Sigmoid colon (tissue), 6 donors: ENCODE measurements at regions not wholly inside any gene's neighbourhood (a gene's known extent, or its start where the extent isn't known, plus 50 kb on each side); places are given as distances from the start of the nearest gene placed in this dataset.
"Not testable (repeated sequence)": the region's sequence is repeated elsewhere in the genome, so short reads cannot be mapped to it uniquely, and the experiment has no call there.

ENCODE experiments used
- DNase-seq: peaks from one replicate; pipeline ENCODE4 v3.0.0-alpha.2; 2019
- H3K27ac ChIP-seq, 4 donors: fragments of 200-600 bp; sonication (generic); one replicate each; pipeline ENCODE4 v1.5.1; 2016 to 2019; ENCODE audit warnings: mild to moderate bottlenecking in 1 of 4
- H3K27me3 ChIP-seq, 3 donors: fragments of 200-600 bp; sonication (generic); one replicate each; pipeline ENCODE4 v1.5.1; 2019; ENCODE audit warnings: mild to moderate bottlenecking in 1 of 3
- H3K36me3 ChIP-seq, 4 donors: fragments of 200-600 bp; sonication (generic); one replicate each; pipeline ENCODE4 v1.5.1; 2016 to 2019
- H3K4me1 ChIP-seq, 4 donors: fragments of 200-600 bp; sonication (generic); one replicate each; pipeline ENCODE4 v1.5.1; 2017 to 2019
- H3K4me3 ChIP-seq, 4 donors: fragments of 200-600 bp; sonication (generic); one replicate each; pipeline ENCODE4 v1.5.1; 2017 to 2019; ENCODE audit warnings: mild to moderate bottlenecking in 2 of 4, moderate library complexity in 1 of 4
- H3K9me3 ChIP-seq, 4 donors: fragments of 200-600 bp in 3 of 4; sonication (generic) in 3 of 4; one replicate each; pipeline versions ENCODE4 v1.5.1 to v1.6.1; 2013 to 2019
- EP300 ChIP-seq, 4 donors: sonication (generic); formaldehyde crosslinking; IDR thresholded peaks; one replicate each; pipeline ENCODE4 v1.6.1; 2017; ENCODE audit warnings: antibody characterized with exemption in 4 of 4
- POLR2A ChIP-seq, 2 donors: fragments of 450-650 bp; IDR thresholded peaks; one replicate each; pipeline ENCODE4 v1.6.1; 2016; ENCODE audit warnings: antibody characterized with exemption in 2 of 2, mild to moderate bottlenecking in 2 of 2, moderate library complexity in 2 of 2
- POLR2AphosphoS5 ChIP-seq, 4 donors: sonication (generic); formaldehyde crosslinking; IDR thresholded peaks; one replicate each; pipeline ENCODE4 v1.6.1; 2017; ENCODE audit warnings: antibody characterized with exemption in 4 of 4
- WGBS, 2 donors: extraction: QIAGEN DNeasy Blood & Tissue Kit; methylation state at CpG; one replicate each; pipeline ENCODE4 v1.1.7; 2013; 5-methylcytosine and 5-hydroxymethylcytosine counted together
- intact Hi-C: fragments of 100-400 bp; cut with DNase I; formaldehyde crosslinking; loops from one replicate; pipeline ENCODE4 v1.15.1; 2023
- TF ChIP-seq, protein P1 (sequence below), 4 experiments: fragments of 450-650 bp in 3 of 4; fragments of 200-600 bp in 1 of 4; IDR thresholded peaks; one replicate each; pipeline ENCODE4 v1.5.1; 2016 to 2019; ENCODE audit warnings: antibody characterized with exemption in 4 of 4, mild to moderate bottlenecking in 3 of 4, moderate library complexity in 2 of 4
- donor health status: healthy with polysubstance abuse.
- donor health status: healthy.

DNA sequence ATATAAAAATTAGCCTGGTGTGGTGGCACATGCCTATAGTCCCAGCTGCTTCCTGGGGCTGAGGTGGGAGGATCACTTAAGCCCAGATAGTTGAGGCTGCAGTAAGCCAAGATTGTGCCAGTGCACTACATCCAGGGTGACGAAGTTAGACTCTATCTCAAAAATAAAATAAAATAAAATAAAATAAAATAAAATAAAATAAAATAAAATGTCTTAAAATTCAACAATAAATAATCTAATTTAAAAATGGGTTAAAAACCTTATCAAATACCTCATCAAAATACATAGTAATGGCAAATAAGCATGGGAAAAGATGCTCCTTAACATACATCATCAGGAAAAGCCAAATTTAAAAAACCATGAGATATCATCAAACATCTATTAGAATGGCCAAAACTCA, 760.2 kb upstream of the AGA start:
- no peak overlapping the region for H3K27ac ChIP-seq
- H3K4me3 ChIP-seq: no peak overlapping the region
- H3K4me1 ChIP-seq: no peaks in the 10 kb centered on the region
- 64 to 95% methylated on average over 1 of the region's 1 CpG for WGBS, 2 donors
- H3K36me3 ChIP-seq: no peaks in the 10 kb centered on the region
- no peaks in the 10 kb centered on the region for H3K27me3 ChIP-seq
- DNase-seq: no peak
- TF ChIP-seq POLR2AphosphoS5 (IDR thresholded peaks at IDR 0.05) (no peak), POLR2A (IDR thresholded peaks at IDR 0.05) (no peak), EP300 (IDR thresholded peaks at IDR 0.05) (no peak)
- TF ChIP-seq, protein P1, sequence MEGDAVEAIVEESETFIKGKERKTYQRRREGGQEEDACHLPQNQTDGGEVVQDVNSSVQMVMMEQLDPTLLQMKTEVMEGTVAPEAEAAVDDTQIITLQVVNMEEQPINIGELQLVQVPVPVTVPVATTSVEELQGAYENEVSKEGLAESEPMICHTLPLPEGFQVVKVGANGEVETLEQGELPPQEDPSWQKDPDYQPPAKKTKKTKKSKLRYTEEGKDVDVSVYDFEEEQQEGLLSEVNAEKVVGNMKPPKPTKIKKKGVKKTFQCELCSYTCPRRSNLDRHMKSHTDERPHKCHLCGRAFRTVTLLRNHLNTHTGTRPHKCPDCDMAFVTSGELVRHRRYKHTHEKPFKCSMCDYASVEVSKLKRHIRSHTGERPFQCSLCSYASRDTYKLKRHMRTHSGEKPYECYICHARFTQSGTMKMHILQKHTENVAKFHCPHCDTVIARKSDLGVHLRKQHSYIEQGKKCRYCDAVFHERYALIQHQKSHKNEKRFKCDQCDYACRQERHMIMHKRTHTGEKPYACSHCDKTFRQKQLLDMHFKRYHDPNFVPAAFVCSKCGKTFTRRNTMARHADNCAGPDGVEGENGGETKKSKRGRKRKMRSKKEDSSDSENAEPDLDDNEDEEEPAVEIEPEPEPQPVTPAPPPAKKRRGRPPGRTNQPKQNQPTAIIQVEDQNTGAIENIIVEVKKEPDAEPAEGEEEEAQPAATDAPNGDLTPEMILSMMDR (IDR thresholded peaks at IDR 0.05): no peak
- no peaks in the 10 kb centered on the region for H3K9me3 ChIP-seq
- intact Hi-C loops: no loop called here

DNA sequence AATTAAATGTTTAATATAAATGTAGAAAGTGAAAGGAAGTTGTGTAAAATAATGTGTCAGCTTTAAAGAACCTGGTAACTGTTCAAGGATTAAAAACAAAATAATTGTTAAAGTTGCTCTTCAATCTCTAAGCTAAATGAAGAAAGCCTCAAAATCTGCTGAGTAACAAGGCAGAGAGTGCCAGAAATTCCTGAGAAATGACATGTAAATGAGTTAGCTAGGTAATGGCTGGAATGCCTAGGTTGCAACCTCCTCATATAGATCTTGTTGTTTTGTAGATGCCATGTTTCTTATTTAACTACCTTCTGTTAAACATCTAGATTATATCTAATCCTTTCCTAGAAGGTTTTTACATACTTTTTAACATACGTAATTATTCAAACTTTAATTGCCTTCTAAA, 763.6 kb upstream of the AGA start:
- no peaks in the 10 kb centered on the region for H3K4me1 ChIP-seq
- no peak overlapping the region for H3K4me3 ChIP-seq
- 90 to 91% methylated on average over 1 of the region's 1 CpG for WGBS, 2 donors
- TF ChIP-seq POLR2AphosphoS5 (IDR thresholded peaks at IDR 0.05): no peak
- intact Hi-C loops: no loop called here
- DNase-seq: no peak
- H3K9me3 ChIP-seq: no peaks in the 10 kb centered on the region
- H3K36me3 ChIP-seq: no peaks in the 10 kb centered on the region
- H3K27me3 ChIP-seq: no peaks in the 10 kb centered on the region
- H3K27ac ChIP-seq: no peak overlapping the region

DNA sequence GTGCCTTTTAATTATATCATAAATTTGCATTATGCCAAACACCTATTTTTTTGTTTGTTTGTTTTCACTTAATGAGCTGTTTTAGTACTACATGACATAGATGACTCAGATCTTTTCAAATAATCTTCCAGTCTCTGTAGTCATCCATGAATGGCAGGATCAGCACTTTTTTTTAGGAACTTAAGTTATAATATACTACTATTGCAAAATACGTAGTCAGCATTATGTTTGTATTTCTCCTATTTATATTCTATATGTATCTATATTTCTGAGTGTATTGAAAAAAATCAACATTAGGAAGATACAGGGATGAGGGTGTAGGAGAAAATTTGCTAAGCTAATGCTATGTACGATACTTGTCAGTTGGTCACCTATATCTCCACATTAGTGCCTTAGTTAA, 773.1 kb upstream of the AGA start:
- no peaks in the 10 kb centered on the region for H3K36me3 ChIP-seq
- H3K4me1 ChIP-seq: no peaks in the 10 kb centered on the region
- H3K4me3 ChIP-seq: no peak overlapping the region
- no peak overlapping the region for H3K27ac ChIP-seq
- H3K27me3 ChIP-seq: no peaks in the 10 kb centered on the region
- intact Hi-C loops: no loop called here
- 87 to 94% methylated on average over 2 of the region's 2 CpGs for WGBS, 2 donors
- H3K9me3 ChIP-seq: no peaks in the 10 kb centered on the region
- DNase-seq: no peak
- TF ChIP-seq EP300 (IDR thresholded peaks at IDR 0.05) (no peak), POLR2A (IDR thresholded peaks at IDR 0.05) (no peak), POLR2AphosphoS5 (IDR thresholded peaks at IDR 0.05) (no peak)
- TF ChIP-seq, protein P1 (IDR thresholded peaks at IDR 0.05): no peak

DNA sequence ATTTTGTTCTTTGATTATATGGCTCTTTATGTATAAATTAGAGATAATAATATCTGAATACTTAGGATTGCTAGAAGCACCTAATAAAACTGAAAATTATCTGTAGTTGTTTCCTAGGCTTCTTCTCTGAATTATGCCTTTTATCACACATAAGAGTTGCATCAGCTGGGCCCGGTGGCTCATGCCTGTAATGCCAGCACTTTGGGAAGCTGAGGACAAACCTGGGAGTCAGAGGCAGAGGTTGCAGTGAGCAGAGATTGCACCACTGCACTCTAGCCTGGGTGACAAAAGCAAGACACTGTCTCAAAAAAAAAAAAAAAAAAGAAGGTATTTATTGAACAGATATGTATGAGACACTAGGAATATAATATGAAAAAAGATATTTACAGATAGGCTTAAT, 773.5 kb upstream of the AGA start:
- WGBS, 2 donors: 83 to 86% methylated on average over 1 of the region's 1 CpG

DNA sequence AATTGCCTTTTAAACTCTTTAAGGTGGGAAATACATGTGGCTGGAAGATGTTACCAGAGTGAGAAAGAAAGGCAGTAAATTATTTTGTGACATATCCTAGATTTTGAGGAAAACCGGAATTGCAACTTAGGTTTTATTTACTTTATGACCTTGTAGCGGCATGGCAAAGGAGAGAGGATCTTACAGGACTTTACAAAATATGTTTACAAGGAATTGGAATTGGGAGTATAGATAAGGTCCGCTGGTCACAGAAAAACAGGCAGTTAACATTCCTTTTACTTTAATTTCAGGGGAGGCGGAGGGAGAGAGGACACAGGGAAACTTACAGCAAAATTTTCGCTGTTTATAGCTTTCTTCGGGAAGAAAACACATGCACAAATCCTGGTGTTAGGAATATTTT, 784.2 kb upstream of the AGA start:
- intact Hi-C loops, H3K36me3 ChIP-seq, H3K27me3 ChIP-seq, H3K9me3 ChIP-seq, DNase-seq, H3K27ac ChIP-seq, H3K4me3 ChIP-seq, H3K4me1 ChIP-seq: not testable (repeated sequence)
- WGBS, 2 donors: 17 to 56% methylated on average over 5 to 6 of the region's 6 CpGs

More for the DNA sequence above, 773.5 kb upstream of the AGA start:
- no peak for DNase-seq
- H3K27ac ChIP-seq: no peak overlapping the region
- H3K36me3 ChIP-seq: no peaks in the 10 kb centered on the region
- H3K4me3 ChIP-seq: no peak overlapping the region
- TF ChIP-seq EP300 (IDR thresholded peaks at IDR 0.05): no peak
- TF ChIP-seq, protein P1 (IDR thresholded peaks at IDR 0.05): no peak
- TF ChIP-seq POLR2A (IDR thresholded peaks at IDR 0.05): no peak
- no peak for TF ChIP-seq POLR2AphosphoS5 (IDR thresholded peaks at IDR 0.05)
- intact Hi-C loops: no loop called here
- H3K9me3 ChIP-seq: no peaks in the 10 kb centered on the region
- no peaks in the 10 kb centered on the region for H3K27me3 ChIP-seq
- H3K4me1 ChIP-seq: no peaks in the 10 kb centered on the region

DNA sequence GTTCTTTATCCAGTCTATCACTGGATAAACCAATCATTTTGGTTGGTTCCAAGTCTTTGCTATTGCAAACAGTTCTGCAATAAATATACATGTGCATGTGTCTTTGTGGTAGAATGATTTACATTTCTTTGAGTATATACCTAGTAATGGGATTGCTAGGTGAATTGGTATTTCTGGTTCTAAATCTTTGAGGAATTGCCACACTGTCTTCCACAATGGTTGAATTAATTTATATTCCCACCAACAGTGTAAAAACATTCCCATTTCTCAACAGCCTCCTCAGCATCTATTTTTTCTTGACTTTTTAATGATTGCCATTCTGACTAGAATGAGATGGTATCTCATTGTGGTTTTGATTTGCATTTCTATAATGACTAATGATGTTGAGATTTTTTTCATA, 791.7 kb upstream of the AGA start:
- intact Hi-C loops: no loop called here
- H3K27me3 ChIP-seq: no peaks in the 10 kb centered on the region
- DNase-seq: no peak
- H3K9me3 ChIP-seq: no peaks in the 10 kb centered on the region
- no peak overlapping the region for H3K27ac ChIP-seq
- no peak overlapping the region for H3K4me3 ChIP-seq
- TF ChIP-seq POLR2AphosphoS5 (IDR thresholded peaks at IDR 0.05) (no peak), EP300 (IDR thresholded peaks at IDR 0.05) (no peak), POLR2A (IDR thresholded peaks at IDR 0.05) (no peak)
- TF ChIP-seq, protein P1 (IDR thresholded peaks at IDR 0.05): no peak
- no peaks in the 10 kb centered on the region for H3K4me1 ChIP-seq
- no peaks in the 10 kb centered on the region for H3K36me3 ChIP-seq
